Thoracic aorta (tissue), 2 donors: ENCODE measurements at regions not wholly inside any gene's neighbourhood (a gene's known extent, or its start where the extent isn't known, plus 50 kb on each side); places are given as distances from the start of the nearest gene placed in this dataset.

Source experiments
- ATAC-seq: fragments of 150-250 bp; one replicate; pipeline ENCODE4 v1.8.0; 2017; ENCODE audit warnings: low read depth; ENCODE audit not compliant: insufficient number of reproducible peaks, low FRiP score
- DNase-seq: peaks from one replicate; pipeline ENCODE4 v3.0.0-alpha.2; 2020; ENCODE audit warnings: low spot score
- H3K27ac ChIP-seq, 2 donors: fragments of 200-600 bp; sonication (generic); 1 replicate in 1 of 2; 2 replicates in 1 of 2; pipeline ENCODE4 v1.5.1; 2016; ENCODE audit warnings: mild to moderate bottlenecking in 2 of 2, moderate library complexity in 2 of 2
- H3K27me3 ChIP-seq: fragments of 200-600 bp; sonication (generic); replicated peaks from 2 replicates; pipeline ENCODE4 v1.6.0; 2016; ENCODE audit warnings: mild to moderate bottlenecking; ENCODE audit not compliant: insufficient read depth
- H3K36me3 ChIP-seq: fragments of 200-600 bp; sonication (generic); one replicate; pipeline ENCODE4 v1.5.1; 2016
- H3K4me1 ChIP-seq, 2 donors: fragments of 200-600 bp; sonication (generic); 1 replicate in 1 of 2; 2 replicates in 1 of 2; pipeline versions ENCODE4 v1.5.1 to v1.6.0; 2016; ENCODE audit warnings: low read depth in 2 of 2, mild to moderate bottlenecking in 1 of 2; ENCODE audit not compliant: control insufficient read depth in 1 of 2
- H3K4me3 ChIP-seq: fragments of 200-600 bp; sonication (generic); 2 replicates; pipeline ENCODE4 v1.5.1; 2016; ENCODE audit warnings: mild to moderate bottlenecking
- H3K9me3 ChIP-seq: fragments of 200-600 bp; sonication (generic); 2 replicates; pipeline ENCODE4 v1.5.1; 2016
- CTCF ChIP-seq: fragments of 200-600 bp; sonication (generic); IDR thresholded peaks from one replicate; pipeline ENCODE4 v1.5.1; 2019; ENCODE audit warnings: antibody characterized with exemption

GRCh38 chr9:75648034-75648433, 242.4 kb upstream of the PCSK5 start:
- no peak for DNase-seq
- Histone ChIP-seq H3K27me3 (no peaks in the 10 kb centered on the region), H3K4me3 (no peak overlapping the region), H3K4me1 (peaks cover 13 to 41% of the 10 kb centered on the region in 2 donors), H3K9me3 (no peaks in the 10 kb centered on the region), H3K27ac (no peak overlapping the region), H3K36me3 (no peaks in the 10 kb centered on the region)
- ATAC-seq = no peak
- no peak for TF ChIP-seq CTCF

- TF ChIP-seq CTCF = no peak
- peaks cover 5 to 31% of the 10 kb centered on the region in 2 donors for H3K4me1 ChIP-seq
- H3K9me3 ChIP-seq = no peaks in the 10 kb centered on the region
- no peak for DNase-seq
- H3K27me3 ChIP-seq = no peaks in the 10 kb centered on the region
- no peak overlapping the region for H3K27ac ChIP-seq
- H3K36me3 ChIP-seq = no peaks in the 10 kb centered on the region
- ATAC-seq = no peak
- no peak overlapping the region for H3K4me3 ChIP-seq
Observed at GRCh38 chr9:75649060-75649459, 241.4 kb upstream of the PCSK5 start.

- Histone ChIP-seq H3K36me3 (no peaks in the 10 kb centered on the region), H3K9me3 (no peaks in the 10 kb centered on the region), H3K27me3 (no peaks in the 10 kb centered on the region), H3K4me3 (no peak overlapping the region), H3K27ac (peak overlapping the region in 1 of 2 donors; percentile 26), H3K4me1 (peaks cover 0 to 20% of the 10 kb centered on the region in 2 donors)
- no peak for TF ChIP-seq CTCF
- ATAC-seq (no peak), DNase-seq (no peak)
Observed at GRCh38 chr9:75651709-75652108, 238.8 kb upstream of the PCSK5 start.

GRCh38 chr9:75653335-75653734, 237.1 kb upstream of the PCSK5 start:
- DNase-seq (no peak), ATAC-seq (no peak)
- no peaks in the 10 kb centered on the region for H3K27me3 ChIP-seq
- peaks cover 0 to 30% of the 10 kb centered on the region in 2 donors for H3K4me1 ChIP-seq
- no peak overlapping the region for H3K27ac ChIP-seq
- H3K9me3 ChIP-seq = no peaks in the 10 kb centered on the region
- no peaks in the 10 kb centered on the region for H3K36me3 ChIP-seq
- no peak overlapping the region for H3K4me3 ChIP-seq
- TF ChIP-seq CTCF = no peak

- no peak for DNase-seq
Observed at GRCh38 chr9:75653750-75654149, 236.7 kb upstream of the PCSK5 start.

More at GRCh38 chr9:75653750-75654149, 236.7 kb upstream of the PCSK5 start:
- TF ChIP-seq CTCF = no peak
- H3K4me1 ChIP-seq = peaks cover 0 to 34% of the 10 kb centered on the region in 2 donors
- no peak overlapping the region for H3K27ac ChIP-seq
- H3K36me3 ChIP-seq = no peaks in the 10 kb centered on the region
- no peak for ATAC-seq
- H3K27me3 ChIP-seq = no peaks in the 10 kb centered on the region
- no peaks in the 10 kb centered on the region for H3K9me3 ChIP-seq
- no peak overlapping the region for H3K4me3 ChIP-seq
